ENCODE measurements at regions not wholly inside any gene's neighbourhood (a gene's known extent, or its start where the extent isn't known, plus 50 kb on each side); places are given as distances from the start of the nearest gene placed in this dataset.

DNA sequence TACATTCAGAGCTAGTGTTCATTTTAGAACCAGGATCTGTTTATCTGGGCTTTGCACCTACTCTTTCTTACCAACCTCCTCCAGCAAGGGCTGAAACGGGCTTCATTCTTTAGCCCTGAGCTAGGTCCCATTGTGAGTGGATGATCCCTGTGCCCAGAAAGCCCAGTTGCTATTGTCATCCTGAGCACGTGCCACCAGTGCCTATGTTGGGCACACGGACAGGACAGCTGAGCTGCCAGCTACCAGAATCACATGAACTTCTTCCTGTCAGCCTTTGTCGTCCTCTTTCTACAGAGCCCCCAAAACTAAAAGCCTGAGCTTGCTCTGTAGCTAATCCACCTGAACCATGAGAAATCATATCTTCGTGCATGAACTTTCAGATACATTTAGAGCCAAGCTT is 74.4 kb upstream of the NTM start:
- Histone ChIP-seq H3K27me3 (ENCODE audit: insufficient read depth, poor library complexity, severe bottlenecking) (peaks cover 2% of the 10 kb centered on the region), H3K4me3 (replicated peaks; ENCODE audit: insufficient read depth, low read length) (no peak overlapping the region), H3K27ac (replicated peaks) (no peak overlapping the region)
- no peak for TF ChIP-seq SPI1 (IDR thresholded peaks at IDR 0.05; ENCODE audit: borderline replicate concordance, low read depth)
- TF ChIP-seq, protein P1, sequence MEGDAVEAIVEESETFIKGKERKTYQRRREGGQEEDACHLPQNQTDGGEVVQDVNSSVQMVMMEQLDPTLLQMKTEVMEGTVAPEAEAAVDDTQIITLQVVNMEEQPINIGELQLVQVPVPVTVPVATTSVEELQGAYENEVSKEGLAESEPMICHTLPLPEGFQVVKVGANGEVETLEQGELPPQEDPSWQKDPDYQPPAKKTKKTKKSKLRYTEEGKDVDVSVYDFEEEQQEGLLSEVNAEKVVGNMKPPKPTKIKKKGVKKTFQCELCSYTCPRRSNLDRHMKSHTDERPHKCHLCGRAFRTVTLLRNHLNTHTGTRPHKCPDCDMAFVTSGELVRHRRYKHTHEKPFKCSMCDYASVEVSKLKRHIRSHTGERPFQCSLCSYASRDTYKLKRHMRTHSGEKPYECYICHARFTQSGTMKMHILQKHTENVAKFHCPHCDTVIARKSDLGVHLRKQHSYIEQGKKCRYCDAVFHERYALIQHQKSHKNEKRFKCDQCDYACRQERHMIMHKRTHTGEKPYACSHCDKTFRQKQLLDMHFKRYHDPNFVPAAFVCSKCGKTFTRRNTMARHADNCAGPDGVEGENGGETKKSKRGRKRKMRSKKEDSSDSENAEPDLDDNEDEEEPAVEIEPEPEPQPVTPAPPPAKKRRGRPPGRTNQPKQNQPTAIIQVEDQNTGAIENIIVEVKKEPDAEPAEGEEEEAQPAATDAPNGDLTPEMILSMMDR (IDR thresholded peaks at IDR 0.05; ENCODE audit: insufficient read depth, low read length): no peak
- TF ChIP-seq, protein P2, sequence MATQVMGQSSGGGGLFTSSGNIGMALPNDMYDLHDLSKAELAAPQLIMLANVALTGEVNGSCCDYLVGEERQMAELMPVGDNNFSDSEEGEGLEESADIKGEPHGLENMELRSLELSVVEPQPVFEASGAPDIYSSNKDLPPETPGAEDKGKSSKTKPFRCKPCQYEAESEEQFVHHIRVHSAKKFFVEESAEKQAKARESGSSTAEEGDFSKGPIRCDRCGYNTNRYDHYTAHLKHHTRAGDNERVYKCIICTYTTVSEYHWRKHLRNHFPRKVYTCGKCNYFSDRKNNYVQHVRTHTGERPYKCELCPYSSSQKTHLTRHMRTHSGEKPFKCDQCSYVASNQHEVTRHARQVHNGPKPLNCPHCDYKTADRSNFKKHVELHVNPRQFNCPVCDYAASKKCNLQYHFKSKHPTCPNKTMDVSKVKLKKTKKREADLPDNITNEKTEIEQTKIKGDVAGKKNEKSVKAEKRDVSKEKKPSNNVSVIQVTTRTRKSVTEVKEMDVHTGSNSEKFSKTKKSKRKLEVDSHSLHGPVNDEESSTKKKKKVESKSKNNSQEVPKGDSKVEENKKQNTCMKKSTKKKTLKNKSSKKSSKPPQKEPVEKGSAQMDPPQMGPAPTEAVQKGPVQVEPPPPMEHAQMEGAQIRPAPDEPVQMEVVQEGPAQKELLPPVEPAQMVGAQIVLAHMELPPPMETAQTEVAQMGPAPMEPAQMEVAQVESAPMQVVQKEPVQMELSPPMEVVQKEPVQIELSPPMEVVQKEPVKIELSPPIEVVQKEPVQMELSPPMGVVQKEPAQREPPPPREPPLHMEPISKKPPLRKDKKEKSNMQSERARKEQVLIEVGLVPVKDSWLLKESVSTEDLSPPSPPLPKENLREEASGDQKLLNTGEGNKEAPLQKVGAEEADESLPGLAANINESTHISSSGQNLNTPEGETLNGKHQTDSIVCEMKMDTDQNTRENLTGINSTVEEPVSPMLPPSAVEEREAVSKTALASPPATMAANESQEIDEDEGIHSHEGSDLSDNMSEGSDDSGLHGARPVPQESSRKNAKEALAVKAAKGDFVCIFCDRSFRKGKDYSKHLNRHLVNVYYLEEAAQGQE (IDR thresholded peaks at IDR 0.05; ENCODE audit: insufficient replicate concordance, low read depth): no peak
- TF ChIP-seq GABPA (IDR thresholded peaks at IDR 0.05; ENCODE audit: low read depth): no peak
- no peak for TF ChIP-seq POLR2AphosphoS5 (IDR thresholded peaks at IDR 0.05; ENCODE audit: low read depth)
- DNase-seq (ENCODE audit: low read depth in 1 of 2, low spot score in 1 of 2): no peak

DNA sequence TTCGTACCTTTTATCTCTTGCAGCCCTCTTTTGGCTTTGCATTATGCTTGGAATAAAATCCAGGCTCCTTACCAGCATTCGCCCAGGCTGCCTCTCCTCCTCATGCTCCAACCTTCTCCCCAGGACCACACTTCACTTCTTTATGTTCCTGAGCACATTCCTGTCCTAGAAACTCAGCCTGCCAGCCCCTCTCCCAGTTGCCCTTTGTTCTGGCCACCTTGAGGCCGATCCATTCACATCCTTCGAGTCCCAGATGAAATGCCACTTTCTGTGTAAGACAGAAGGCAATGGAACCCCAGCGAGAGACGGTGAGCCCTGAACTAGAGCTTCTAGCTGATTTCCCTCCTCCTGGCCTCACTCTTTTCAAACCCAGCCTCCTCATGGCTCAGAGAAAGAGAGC is 73.0 kb upstream of the NTM start:
- TF ChIP-seq, protein P1 (IDR thresholded peaks at IDR 0.05; ENCODE audit: insufficient read depth, low read length): no peak
- TF ChIP-seq POLR2AphosphoS5 (IDR thresholded peaks at IDR 0.05; ENCODE audit: low read depth): no peak
- TF ChIP-seq SPI1 (IDR thresholded peaks at IDR 0.05; ENCODE audit: borderline replicate concordance, low read depth): no peak
- TF ChIP-seq, protein P2 (IDR thresholded peaks at IDR 0.05; ENCODE audit: insufficient replicate concordance, low read depth): no peak
- TF ChIP-seq GABPA (IDR thresholded peaks at IDR 0.05; ENCODE audit: low read depth): no peak
- no peak for DNase-seq (ENCODE audit: low read depth in 1 of 2, low spot score in 1 of 2)
- Histone ChIP-seq H3K4me3 (replicated peaks; ENCODE audit: insufficient read depth, low read length) (no peak overlapping the region), H3K27ac (replicated peaks) (no peak overlapping the region), H3K27me3 (ENCODE audit: insufficient read depth, poor library complexity, severe bottlenecking) (peaks cover 5% of the 10 kb centered on the region)

DNA sequence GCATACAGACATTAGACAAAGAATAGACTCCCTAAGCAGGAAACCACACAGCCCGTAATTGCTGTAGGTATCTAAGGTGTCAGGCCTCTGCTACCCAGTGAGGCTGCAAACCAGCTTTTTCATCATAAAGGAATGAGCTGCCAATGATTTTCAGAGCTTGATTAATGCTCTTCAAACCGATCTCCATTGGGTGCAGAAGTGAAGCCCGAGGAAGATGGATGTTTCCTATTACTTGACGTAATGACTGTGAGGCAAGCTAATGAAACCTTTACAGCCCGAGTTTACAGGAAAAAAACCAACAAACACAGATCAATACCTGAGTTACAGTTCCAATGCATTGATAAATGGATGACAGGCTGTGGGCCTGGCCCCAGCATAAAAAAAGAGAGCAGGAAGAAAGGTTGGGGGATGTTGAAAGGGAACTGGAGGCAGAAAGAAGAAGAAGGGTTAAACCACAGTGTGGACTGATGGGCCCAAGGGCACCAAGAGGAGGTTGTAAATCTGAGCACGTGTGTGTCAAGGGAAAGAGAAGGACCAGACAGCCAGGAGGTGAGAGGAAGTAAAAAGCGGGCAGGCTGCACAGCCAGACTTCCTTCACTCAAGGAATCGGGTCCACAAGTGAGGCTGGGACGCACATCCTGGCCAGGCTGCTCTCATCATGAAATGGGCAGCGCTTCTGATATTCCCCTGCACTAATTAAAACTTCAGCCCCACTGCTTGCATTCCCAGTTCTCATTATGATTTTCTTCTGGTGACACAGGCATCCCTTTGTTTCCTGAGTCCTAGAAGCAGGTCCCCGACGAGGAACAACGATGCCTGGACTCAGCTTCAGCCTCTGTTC is 70.6 kb upstream of the NTM start:
- Histone ChIP-seq H3K4me3 (replicated peaks; ENCODE audit: insufficient read depth, low read length) (no peak overlapping the region), H3K27ac (replicated peaks) (no peak overlapping the region), H3K27me3 (ENCODE audit: insufficient read depth, poor library complexity, severe bottlenecking) (peaks cover 5% of the 10 kb centered on the region)
- no peak for DNase-seq (ENCODE audit: low read depth in 1 of 2, low spot score in 1 of 2)
- TF ChIP-seq POLR2AphosphoS5 (IDR thresholded peaks at IDR 0.05; ENCODE audit: low read depth) (no peak), GABPA (IDR thresholded peaks at IDR 0.05; ENCODE audit: low read depth) (no peak), SPI1 (IDR thresholded peaks at IDR 0.05; ENCODE audit: borderline replicate concordance, low read depth) (no peak)
- TF ChIP-seq, protein P1 (IDR thresholded peaks at IDR 0.05; ENCODE audit: insufficient read depth, low read length): no peak
- TF ChIP-seq, protein P2 (IDR thresholded peaks at IDR 0.05; ENCODE audit: insufficient replicate concordance, low read depth): no peak

Measured in HL-60 (cell line).